H1 (cell line): ENCODE measurements at regions not wholly inside any gene's neighbourhood (a gene's known extent, or its start where the extent isn't known, plus 50 kb on each side); places are given as distances from the start of the nearest gene placed in this dataset.

Experiments used
- BRCA1 ChIP-seq: IDR thresholded peaks from 2 replicates; pipeline ENCODE4 v1.6.1; 2012; ENCODE audit warnings: low read depth, low read length, improper control_type of control experiment
- KDM4A ChIP-seq: IDR thresholded peaks from one replicate; pipeline ENCODE4 v1.7.1; 2012; ENCODE audit warnings: low read depth, mild to moderate bottlenecking, moderate library complexity, low read length, inconsistent platforms; ENCODE audit not compliant: severe bottlenecking

GRCh38 chr3:184481984-184482671 lies 79.5 kb upstream of the EPHB3 start (continued):
- no peak for TF ChIP-seq KDM4A
- TF ChIP-seq BRCA1 = no peak
